Caco-2 (cell line): ENCODE measurements at regions not wholly inside any gene's neighbourhood (a gene's known extent, or its start where the extent isn't known, plus 50 kb on each side); places are given as distances from the start of the nearest gene placed in this dataset.

ENCODE experiments used
- BruUV-seq: library from RNA; stranded (reverse); fragments of 400-500 nt; replicated peaks from 2 replicates; lab custom pipeline; 2021; lab: Mats Ljungman, UMichigan
- CTCF ChIA-PET: fragments of 300-600 bp; sonication (Branson Sonifier 250); formaldehyde crosslinking; loops from one replicate; lab custom pipeline; 2022; ENCODE audit warnings: antibody characterized with exemption; lab: Charles Lee
- POLR2A ChIA-PET: fragments of 300-600 bp; sonication (Branson Sonifier 250); formaldehyde crosslinking; loops from one replicate; lab custom pipeline; 2022; ENCODE audit warnings: antibody characterized with exemption; lab: Charles Lee
- DNase-seq, 2 experiments: peaks; one replicate each; pipeline versions ENCODE4 v3.0.0 to v3.0.0-alpha.2; 2020 to 2022
- H3K27me3 ChIP-seq: replicated peaks from 2 replicates; pipeline ENCODE4 v1.6.0; 2011; ENCODE audit warnings: low read length; ENCODE audit not compliant: control insufficient read depth, insufficient read depth
- H3K36me3 ChIP-seq: 2 replicates; pipeline ENCODE4 v1.5.1; 2011; ENCODE audit warnings: low read length; ENCODE audit not compliant: control insufficient read depth, insufficient read depth
- H3K4me1 ChIP-seq: fragments of 250-450 bp; sonication (Bioruptor Pico); 2 replicates; pipeline ENCODE4 v1.5.1; 2020; ENCODE audit warnings: mild to moderate bottlenecking
- H3K4me3 ChIP-seq: 2 replicates; pipeline ENCODE4 v1.5.1; 2011; ENCODE audit warnings: low read depth, mild to moderate bottlenecking, control low read depth, low read length
- H3K9me3 ChIP-seq: fragments of 250-450 bp; sonication (Bioruptor Pico); 2 replicates; pipeline ENCODE4 v1.5.1; 2020; ENCODE audit warnings: mild to moderate bottlenecking, moderate library complexity
- H3K27ac Mint-ChIP-seq: one replicate; pipeline ENCODE4 v1.8.0; 2022; ENCODE audit warnings: mixed read lengths; ENCODE audit not compliant: unreplicated experiment
- H3K27me3 Mint-ChIP-seq: one replicate; pipeline ENCODE4 v1.8.0; 2022; ENCODE audit warnings: mixed read lengths; ENCODE audit not compliant: insufficient read depth, unreplicated experiment
- H3K36me3 Mint-ChIP-seq: one replicate; pipeline ENCODE4 v1.8.0; 2022; ENCODE audit warnings: mild to moderate bottlenecking, mixed read lengths; ENCODE audit not compliant: insufficient read depth, unreplicated experiment
- H3K4me1 Mint-ChIP-seq: one replicate; pipeline ENCODE4 v1.8.0; 2022; ENCODE audit warnings: low read depth, mixed read lengths; ENCODE audit not compliant: unreplicated experiment
- H3K4me3 Mint-ChIP-seq: one replicate; pipeline ENCODE4 v1.8.0; 2022; ENCODE audit warnings: mild to moderate bottlenecking, moderate library complexity, mixed read lengths; ENCODE audit not compliant: unreplicated experiment
- H3K9me3 Mint-ChIP-seq: one replicate; pipeline ENCODE4 v1.8.0; 2022; ENCODE audit warnings: mixed read lengths; ENCODE audit not compliant: unreplicated experiment
- CTCF ChIP-seq, 2 experiments: fragments of 200-600 bp in 1 of 2; IDR thresholded peaks; 1 replicate in 1 of 2; 2 replicates in 1 of 2; pipeline versions ENCODE4 v1.5.1 to v1.8.0; 2011 to 2022; ENCODE audit warnings: antibody characterized with exemption in 1 of 2, control low read depth in 1 of 2, inconsistent platforms in 1 of 2, low read depth in 1 of 2, low read length in 1 of 2, mild to moderate bottlenecking in 1 of 2, moderate library complexity in 1 of 2; ENCODE audit not compliant: insufficient read depth in 1 of 2, severe bottlenecking in 1 of 2, unreplicated experiment in 1 of 2
- intact Hi-C: fragments of 100-400 bp; cut with micrococcal nuclease; formaldehyde crosslinking; loops from one replicate; pipeline ENCODE4 v1.10.0; 2022; ENCODE audit not compliant: unreplicated experiment

GRCh38 chr13:58744686-58745085 lies 1113.1 kb downstream of the PCDH17 start:
- no peak for TF ChIP-seq CTCF (IDR thresholded peaks at IDR 0.05; ENCODE audit: insufficient read depth in 1 of 2, low read depth in 1 of 2, low read length in 1 of 2, severe bottlenecking in 1 of 2, unreplicated experiment in 1 of 2)
- DNase-seq, result no peak
- H3K9me3 Mint-ChIP-seq, result no peaks in the 10 kb centered on the region
- ChIA-PET CTCF (no interaction called here), POLR2A (no interaction called here)
- no peak overlapping the region for H3K4me3 ChIP-seq
- no peaks in the 10 kb centered on the region for H3K36me3 ChIP-seq
- no peak overlapping the region for H3K4me3 Mint-ChIP-seq
- peaks cover 3% of the 10 kb centered on the region for H3K27me3 Mint-ChIP-seq
- H3K27ac Mint-ChIP-seq, result no peak overlapping the region
- H3K4me1 ChIP-seq, result no peaks in the 10 kb centered on the region
- BruUV-seq, result no TSS peak
- H3K9me3 ChIP-seq, result no peaks in the 10 kb centered on the region
- no peaks in the 10 kb centered on the region for H3K27me3 ChIP-seq
- intact Hi-C loops, result no loop called here
- H3K4me1 Mint-ChIP-seq, result no peaks in the 10 kb centered on the region
- no peaks in the 10 kb centered on the region for H3K36me3 Mint-ChIP-seq

- DNase-seq, result no peak
- no peak for TF ChIP-seq CTCF (IDR thresholded peaks at IDR 0.05; ENCODE audit: insufficient read depth in 1 of 2, low read depth in 1 of 2, low read length in 1 of 2, severe bottlenecking in 1 of 2, unreplicated experiment in 1 of 2)
- intact Hi-C loops, result no loop called here
These were observed 1136.0 kb downstream of the PCDH17 start for GRCh38 chr13:58767566-58767965.

GRCh38 chr13:58773280-58773859 lies 1141.8 kb downstream of the PCDH17 start:
- Mint-ChIP-seq H3K27me3 (no peaks in the 10 kb centered on the region), H3K9me3 (peaks cover 8% of the 10 kb centered on the region), H3K36me3 (no peaks in the 10 kb centered on the region), H3K27ac (no peak overlapping the region), H3K4me1 (peaks cover 8% of the 10 kb centered on the region), H3K4me3 (no peak overlapping the region)
- ChIA-PET CTCF (no interaction called here), POLR2A (no interaction called here)
- no peak for DNase-seq
- H3K4me1 ChIP-seq, result peaks cover 17% of the 10 kb centered on the region
- H3K36me3 ChIP-seq, result no peaks in the 10 kb centered on the region
- no peaks in the 10 kb centered on the region for H3K9me3 ChIP-seq
- TF ChIP-seq CTCF (IDR thresholded peaks at IDR 0.05; ENCODE audit: insufficient read depth in 1 of 2, low read depth in 1 of 2, low read length in 1 of 2, severe bottlenecking in 1 of 2, unreplicated experiment in 1 of 2), result no peak
- H3K27me3 ChIP-seq, result no peaks in the 10 kb centered on the region
- intact Hi-C loops, result no loop called here
- no TSS peak for BruUV-seq
- no peak overlapping the region for H3K4me3 ChIP-seq

More at GRCh38 chr13:58767566-58767965, 1136.0 kb downstream of the PCDH17 start:
- no peak overlapping the region for H3K4me3 ChIP-seq
- no peaks in the 10 kb centered on the region for H3K36me3 ChIP-seq
- Mint-ChIP-seq H3K27me3 (no peaks in the 10 kb centered on the region), H3K4me3 (no peak overlapping the region), H3K27ac (no peak overlapping the region), H3K4me1 (peaks cover 17% of the 10 kb centered on the region), H3K9me3 (no peaks in the 10 kb centered on the region), H3K36me3 (no peaks in the 10 kb centered on the region)
- H3K27me3 ChIP-seq, result no peaks in the 10 kb centered on the region
- peaks cover 20% of the 10 kb centered on the region for H3K4me1 ChIP-seq
- BruUV-seq, result no TSS peak
- POLR2A ChIA-PET, result no interaction called here
- no peaks in the 10 kb centered on the region for H3K9me3 ChIP-seq
- CTCF ChIA-PET, result no interaction called here
